ENCODE measurements at regions not wholly inside any gene's neighbourhood (a gene's known extent, or its start where the extent isn't known, plus 50 kb on each side); places are given as distances from the start of the nearest gene placed in this dataset.
A peak's percentile ranks its signal among the peaks of the same experiment; 100 is the strongest.

DNA sequence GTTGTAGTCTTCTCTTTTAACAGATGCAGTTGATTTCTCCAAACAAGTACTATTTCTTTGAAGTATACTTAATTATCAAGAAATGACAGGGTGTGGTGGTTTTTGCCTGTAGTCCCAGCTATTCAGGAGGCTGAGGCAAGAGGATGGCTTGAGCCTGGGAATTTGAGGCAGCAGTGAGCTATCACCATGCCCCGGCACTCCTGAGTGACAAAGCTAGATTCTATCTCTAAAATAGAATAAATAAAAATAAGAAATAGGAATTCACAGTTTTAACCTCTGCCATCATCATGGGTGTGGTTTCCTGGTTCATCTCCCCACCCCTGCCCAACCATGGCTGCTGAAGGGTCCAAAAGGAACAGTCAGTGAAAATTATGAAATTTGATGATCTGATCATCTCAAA lies 290.2 kb upstream of the FLRT2 start (continued):
- TF ChIP-seq EZH2 (IDR thresholded peaks at IDR 0.05; ENCODE audit: low read depth, unreplicated experiment) = no peak
- no peak for TF ChIP-seq STAT1 (IDR thresholded peaks at IDR 0.05; ENCODE audit: unreplicated experiment)
- TF ChIP-seq ZNF114 (CRISPR knock-in tag; IDR thresholded peaks at IDR 0.05) = no peak
- TF ChIP-seq EZH2phosphoT487 (IDR thresholded peaks at IDR 0.05; ENCODE audit: unreplicated experiment) = no peak

DNA sequence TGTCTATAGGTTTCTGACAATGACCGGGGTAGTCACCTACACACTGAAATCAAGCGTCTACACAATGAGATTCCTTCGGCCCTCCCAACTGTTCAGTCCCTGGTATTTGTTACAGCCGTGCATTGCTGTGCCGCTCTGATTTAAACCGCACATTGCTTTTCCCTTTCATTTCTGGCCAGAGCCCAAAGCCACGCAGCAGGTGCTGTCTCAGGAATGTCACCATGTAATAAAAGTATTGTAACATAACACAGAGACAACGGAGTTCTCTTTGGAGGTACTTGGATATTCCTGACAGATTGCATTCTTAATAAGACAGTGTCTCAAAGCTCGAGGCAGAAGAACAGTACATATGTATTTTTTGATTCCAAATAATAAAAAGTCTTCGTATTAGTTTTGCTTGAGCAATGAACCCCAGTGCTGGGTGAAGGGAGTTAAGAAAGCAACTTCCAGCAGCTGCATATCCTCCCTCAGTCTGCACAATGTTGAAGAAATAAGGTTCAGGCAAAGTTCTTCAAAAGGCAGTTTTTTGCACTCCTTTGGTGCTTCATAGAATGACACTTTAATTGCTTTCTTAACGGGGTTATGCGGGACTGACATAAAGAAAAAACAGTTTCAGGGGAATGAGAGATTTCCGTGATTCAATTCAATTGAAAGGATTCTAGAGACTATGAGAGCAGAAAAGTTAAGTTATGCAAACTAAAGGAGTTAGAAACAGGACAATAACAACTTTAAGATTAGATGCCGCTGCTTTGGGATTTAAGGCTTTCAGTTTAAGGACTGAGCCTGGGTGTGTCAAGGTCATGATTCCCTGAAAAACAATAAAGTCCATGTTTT lies 288.7 kb upstream of the FLRT2 start:
- Histone ChIP-seq H3F3A (replicated peaks; ENCODE audit: low read depth) (no peaks in the 10 kb centered on the region), H3K9me2 (ENCODE audit: insufficient read depth) (no peaks in the 10 kb centered on the region), H3K36me3 (ENCODE audit: insufficient read depth) (no peaks in the 10 kb centered on the region), H3K4me2 (no peak overlapping the region; the same call in 1 of the 2 replicates), H4K20me1 (replicated peaks; ENCODE audit: insufficient read depth) (no peaks in the 10 kb centered on the region), H3K27me3 (ENCODE audit: insufficient read depth) (no peaks in the 10 kb centered on the region), H3K4me1 (ENCODE audit: insufficient read depth) (peaks cover 26% of the 10 kb centered on the region), H3K27ac (ENCODE audit: low read depth) (no peak overlapping the region), H3K79me2 (replicated peaks; ENCODE audit: insufficient read depth) (no peaks in the 10 kb centered on the region), H3K4me3 (no peak overlapping the region), H2AFZ (peak overlapping the region; percentile 29; the same call in 1 of the 2 replicates)
- Mint-ChIP-seq H3K4me1 (peaks cover 18% of the 10 kb centered on the region; the same call in 2 of the 3 replicates), H3K27ac (no peak overlapping the region), H3K4me3 (no peak overlapping the region), H3K9me3 (no peaks in the 10 kb centered on the region), H3K27me3 (ENCODE audit: insufficient read depth, low read depth, poor library complexity) (no peaks in the 10 kb centered on the region), H3K36me3 (ENCODE audit: low read depth) (no peaks in the 10 kb centered on the region)
- DNase-seq (ENCODE audit: low spot score) = no peak
- ATAC-seq = no peak
- TF ChIP-seq EZH2phosphoT487 (IDR thresholded peaks at IDR 0.05; ENCODE audit: unreplicated experiment) (no peak), POLR2AphosphoS5 (IDR thresholded peaks at IDR 0.05; ENCODE audit: low read depth) (no peak), CTCF (conservative IDR thresholded peaks at IDR 0.05; ENCODE audit: low read depth in 2 of 2) (no peak), STAT1 (IDR thresholded peaks at IDR 0.05; ENCODE audit: unreplicated experiment) (no peak), EZH2 (IDR thresholded peaks at IDR 0.05; ENCODE audit: low read depth, unreplicated experiment) (no peak), CREB1 (CRISPR knock-in tag; IDR thresholded peaks at IDR 0.05; ENCODE audit: low read depth) (no peak), ZNF331 (CRISPR knock-in tag; IDR thresholded peaks at IDR 0.05; ENCODE audit: low read depth) (no peak)
- TF ChIP-seq, protein P1, sequence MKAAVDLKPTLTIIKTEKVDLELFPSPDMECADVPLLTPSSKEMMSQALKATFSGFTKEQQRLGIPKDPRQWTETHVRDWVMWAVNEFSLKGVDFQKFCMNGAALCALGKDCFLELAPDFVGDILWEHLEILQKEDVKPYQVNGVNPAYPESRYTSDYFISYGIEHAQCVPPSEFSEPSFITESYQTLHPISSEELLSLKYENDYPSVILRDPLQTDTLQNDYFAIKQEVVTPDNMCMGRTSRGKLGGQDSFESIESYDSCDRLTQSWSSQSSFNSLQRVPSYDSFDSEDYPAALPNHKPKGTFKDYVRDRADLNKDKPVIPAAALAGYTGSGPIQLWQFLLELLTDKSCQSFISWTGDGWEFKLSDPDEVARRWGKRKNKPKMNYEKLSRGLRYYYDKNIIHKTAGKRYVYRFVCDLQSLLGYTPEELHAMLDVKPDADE (IDR thresholded peaks at IDR 0.05) = no peak
- TF ChIP-seq, protein P2, sequence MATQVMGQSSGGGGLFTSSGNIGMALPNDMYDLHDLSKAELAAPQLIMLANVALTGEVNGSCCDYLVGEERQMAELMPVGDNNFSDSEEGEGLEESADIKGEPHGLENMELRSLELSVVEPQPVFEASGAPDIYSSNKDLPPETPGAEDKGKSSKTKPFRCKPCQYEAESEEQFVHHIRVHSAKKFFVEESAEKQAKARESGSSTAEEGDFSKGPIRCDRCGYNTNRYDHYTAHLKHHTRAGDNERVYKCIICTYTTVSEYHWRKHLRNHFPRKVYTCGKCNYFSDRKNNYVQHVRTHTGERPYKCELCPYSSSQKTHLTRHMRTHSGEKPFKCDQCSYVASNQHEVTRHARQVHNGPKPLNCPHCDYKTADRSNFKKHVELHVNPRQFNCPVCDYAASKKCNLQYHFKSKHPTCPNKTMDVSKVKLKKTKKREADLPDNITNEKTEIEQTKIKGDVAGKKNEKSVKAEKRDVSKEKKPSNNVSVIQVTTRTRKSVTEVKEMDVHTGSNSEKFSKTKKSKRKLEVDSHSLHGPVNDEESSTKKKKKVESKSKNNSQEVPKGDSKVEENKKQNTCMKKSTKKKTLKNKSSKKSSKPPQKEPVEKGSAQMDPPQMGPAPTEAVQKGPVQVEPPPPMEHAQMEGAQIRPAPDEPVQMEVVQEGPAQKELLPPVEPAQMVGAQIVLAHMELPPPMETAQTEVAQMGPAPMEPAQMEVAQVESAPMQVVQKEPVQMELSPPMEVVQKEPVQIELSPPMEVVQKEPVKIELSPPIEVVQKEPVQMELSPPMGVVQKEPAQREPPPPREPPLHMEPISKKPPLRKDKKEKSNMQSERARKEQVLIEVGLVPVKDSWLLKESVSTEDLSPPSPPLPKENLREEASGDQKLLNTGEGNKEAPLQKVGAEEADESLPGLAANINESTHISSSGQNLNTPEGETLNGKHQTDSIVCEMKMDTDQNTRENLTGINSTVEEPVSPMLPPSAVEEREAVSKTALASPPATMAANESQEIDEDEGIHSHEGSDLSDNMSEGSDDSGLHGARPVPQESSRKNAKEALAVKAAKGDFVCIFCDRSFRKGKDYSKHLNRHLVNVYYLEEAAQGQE (IDR thresholded peaks at IDR 0.05; ENCODE audit: unreplicated experiment) = no peak
- TF ChIP-seq, protein P3, sequence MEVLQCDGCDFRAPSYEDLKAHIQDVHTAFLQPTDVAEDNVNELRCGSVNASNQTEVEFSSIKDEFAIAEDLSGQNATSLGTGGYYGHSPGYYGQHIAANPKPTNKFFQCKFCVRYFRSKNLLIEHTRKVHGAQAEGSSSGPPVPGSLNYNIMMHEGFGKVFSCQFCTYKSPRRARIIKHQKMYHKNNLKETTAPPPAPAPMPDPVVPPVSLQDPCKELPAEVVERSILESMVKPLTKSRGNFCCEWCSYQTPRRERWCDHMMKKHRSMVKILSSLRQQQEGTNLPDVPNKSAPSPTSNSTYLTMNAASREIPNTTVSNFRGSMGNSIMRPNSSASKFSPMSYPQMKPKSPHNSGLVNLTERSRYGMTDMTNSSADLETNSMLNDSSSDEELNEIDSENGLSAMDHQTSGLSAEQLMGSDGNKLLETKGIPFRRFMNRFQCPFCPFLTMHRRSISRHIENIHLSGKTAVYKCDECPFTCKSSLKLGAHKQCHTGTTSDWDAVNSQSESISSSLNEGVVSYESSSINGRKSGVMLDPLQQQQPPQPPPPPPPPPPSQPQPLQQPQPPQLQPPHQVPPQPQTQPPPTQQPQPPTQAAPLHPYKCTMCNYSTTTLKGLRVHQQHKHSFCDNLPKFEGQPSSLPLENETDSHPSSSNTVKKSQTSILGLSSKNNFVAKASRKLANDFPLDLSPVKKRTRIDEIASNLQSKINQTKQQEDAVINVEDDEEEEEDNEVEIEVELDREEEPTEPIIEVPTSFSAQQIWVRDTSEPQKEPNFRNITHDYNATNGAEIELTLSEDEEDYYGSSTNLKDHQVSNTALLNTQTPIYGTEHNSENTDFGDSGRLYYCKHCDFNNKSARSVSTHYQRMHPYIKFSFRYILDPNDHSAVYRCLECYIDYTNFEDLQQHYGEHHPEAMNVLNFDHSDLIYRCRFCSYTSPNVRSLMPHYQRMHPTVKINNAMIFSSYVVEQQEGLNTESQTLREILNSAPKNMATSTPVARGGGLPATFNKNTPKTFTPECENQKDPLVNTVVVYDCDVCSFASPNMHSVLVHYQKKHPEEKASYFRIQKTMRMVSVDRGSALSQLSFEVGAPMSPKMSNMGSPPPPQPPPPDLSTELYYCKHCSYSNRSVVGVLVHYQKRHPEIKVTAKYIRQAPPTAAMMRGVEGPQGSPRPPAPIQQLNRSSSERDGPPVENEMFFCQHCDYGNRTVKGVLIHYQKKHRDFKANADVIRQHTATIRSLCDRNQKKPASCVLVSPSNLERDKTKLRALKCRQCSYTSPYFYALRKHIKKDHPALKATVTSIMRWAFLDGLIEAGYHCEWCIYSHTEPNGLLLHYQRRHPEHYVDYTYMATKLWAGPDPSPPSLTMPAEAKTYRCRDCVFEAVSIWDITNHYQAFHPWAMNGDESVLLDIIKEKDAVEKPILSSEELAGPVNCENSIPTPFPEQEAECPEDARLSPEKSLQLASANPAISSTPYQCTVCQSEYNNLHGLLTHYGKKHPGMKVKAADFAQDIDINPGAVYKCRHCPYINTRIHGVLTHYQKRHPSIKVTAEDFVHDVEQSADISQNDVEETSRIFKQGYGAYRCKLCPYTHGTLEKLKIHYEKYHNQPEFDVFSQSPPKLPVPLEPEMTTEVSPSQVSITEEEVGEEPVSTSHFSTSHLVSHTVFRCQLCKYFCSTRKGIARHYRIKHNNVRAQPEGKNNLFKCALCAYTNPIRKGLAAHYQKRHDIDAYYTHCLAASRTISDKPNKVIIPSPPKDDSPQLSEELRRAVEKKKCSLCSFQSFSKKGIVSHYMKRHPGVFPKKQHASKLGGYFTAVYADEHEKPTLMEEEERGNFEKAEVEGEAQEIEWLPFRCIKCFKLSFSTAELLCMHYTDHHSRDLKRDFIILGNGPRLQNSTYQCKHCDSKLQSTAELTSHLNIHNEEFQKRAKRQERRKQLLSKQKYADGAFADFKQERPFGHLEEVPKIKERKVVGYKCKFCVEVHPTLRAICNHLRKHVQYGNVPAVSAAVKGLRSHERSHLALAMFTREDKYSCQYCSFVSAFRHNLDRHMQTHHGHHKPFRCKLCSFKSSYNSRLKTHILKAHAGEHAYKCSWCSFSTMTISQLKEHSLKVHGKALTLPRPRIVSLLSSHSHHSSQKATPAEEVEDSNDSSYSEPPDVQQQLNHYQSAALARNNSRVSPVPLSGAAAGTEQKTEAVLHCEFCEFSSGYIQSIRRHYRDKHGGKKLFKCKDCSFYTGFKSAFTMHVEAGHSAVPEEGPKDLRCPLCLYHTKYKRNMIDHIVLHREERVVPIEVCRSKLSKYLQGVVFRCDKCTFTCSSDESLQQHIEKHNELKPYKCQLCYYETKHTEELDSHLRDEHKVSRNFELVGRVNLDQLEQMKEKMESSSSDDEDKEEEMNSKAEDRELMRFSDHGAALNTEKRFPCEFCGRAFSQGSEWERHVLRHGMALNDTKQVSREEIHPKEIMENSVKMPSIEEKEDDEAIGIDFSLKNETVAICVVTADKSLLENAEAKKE (CRISPR knock-in tag; IDR thresholded peaks at IDR 0.05) = no peak

Measured in GM23338 (cell line).